ENCODE measurements at regions not wholly inside any gene's neighbourhood (a gene's known extent, or its start where the extent isn't known, plus 50 kb on each side); places are given as distances from the start of the nearest gene placed in this dataset.

DNA sequence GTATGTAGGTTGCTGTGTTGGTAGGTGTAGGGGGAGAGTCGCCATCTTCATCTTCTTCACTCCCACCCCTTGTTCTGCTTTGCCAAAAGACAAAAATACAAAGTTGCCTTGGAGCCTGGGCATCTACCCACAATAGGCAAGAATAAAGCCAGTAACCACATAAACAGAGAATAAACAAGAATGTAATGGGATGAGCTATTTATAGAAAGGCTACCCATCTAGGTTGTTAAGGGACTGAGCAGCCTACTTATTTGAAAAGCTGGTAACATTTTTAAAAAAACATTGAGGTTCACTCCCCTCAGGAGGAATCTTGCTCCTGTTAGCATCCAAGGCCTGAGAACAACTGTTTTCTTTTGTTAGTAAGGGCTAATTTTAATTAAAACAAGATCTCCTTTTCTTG is 301.4 kb upstream of the STXBP5 start:
- TF ChIP-seq, protein P1, sequence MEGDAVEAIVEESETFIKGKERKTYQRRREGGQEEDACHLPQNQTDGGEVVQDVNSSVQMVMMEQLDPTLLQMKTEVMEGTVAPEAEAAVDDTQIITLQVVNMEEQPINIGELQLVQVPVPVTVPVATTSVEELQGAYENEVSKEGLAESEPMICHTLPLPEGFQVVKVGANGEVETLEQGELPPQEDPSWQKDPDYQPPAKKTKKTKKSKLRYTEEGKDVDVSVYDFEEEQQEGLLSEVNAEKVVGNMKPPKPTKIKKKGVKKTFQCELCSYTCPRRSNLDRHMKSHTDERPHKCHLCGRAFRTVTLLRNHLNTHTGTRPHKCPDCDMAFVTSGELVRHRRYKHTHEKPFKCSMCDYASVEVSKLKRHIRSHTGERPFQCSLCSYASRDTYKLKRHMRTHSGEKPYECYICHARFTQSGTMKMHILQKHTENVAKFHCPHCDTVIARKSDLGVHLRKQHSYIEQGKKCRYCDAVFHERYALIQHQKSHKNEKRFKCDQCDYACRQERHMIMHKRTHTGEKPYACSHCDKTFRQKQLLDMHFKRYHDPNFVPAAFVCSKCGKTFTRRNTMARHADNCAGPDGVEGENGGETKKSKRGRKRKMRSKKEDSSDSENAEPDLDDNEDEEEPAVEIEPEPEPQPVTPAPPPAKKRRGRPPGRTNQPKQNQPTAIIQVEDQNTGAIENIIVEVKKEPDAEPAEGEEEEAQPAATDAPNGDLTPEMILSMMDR (IDR thresholded peaks at IDR 0.05) = no peak
- TF ChIP-seq POLR2A (IDR thresholded peaks at IDR 0.05) = no peak

All from uterus (tissue), 2 donors.